HEK293 (cell line): ENCODE measurements at regions not wholly inside any gene's neighbourhood (a gene's known extent, or its start where the extent isn't known, plus 50 kb on each side); places are given as distances from the start of the nearest gene placed in this dataset.

ENCODE experiments used
- CTCF ChIP-seq: fragments of 450-650 bp; formaldehyde crosslinking; IDR thresholded peaks from 2 replicates; pipeline ENCODE4 v1.5.1; 2016; ENCODE audit warnings: missing biosample characterization, missing genetic modification characterization
- HOXA7 ChIP-seq: sonication (generic); formaldehyde crosslinking; IDR thresholded peaks from 2 replicates; pipeline ENCODE4 v1.8.1; 2022; ENCODE audit warnings: missing genetic modification reagents, borderline replicate concordance
- KLF16 ChIP-seq: fragments of 450-650 bp; formaldehyde crosslinking; IDR thresholded peaks from 2 replicates; pipeline ENCODE4 v1.5.1; 2017; ENCODE audit warnings: missing biosample characterization, missing genetic modification characterization
- PATZ1 ChIP-seq: fragments of 450-650 bp; formaldehyde crosslinking; IDR thresholded peaks from 2 replicates; pipeline ENCODE4 v1.5.1; 2016; ENCODE audit warnings: missing biosample characterization, missing genetic modification characterization
- TSHZ1 ChIP-seq: fragments of 450-650 bp; formaldehyde crosslinking; IDR thresholded peaks from 2 replicates; pipeline ENCODE4 v1.5.1; 2016; ENCODE audit warnings: missing biosample characterization, missing genetic modification characterization, borderline replicate concordance
- ZNF530 ChIP-seq: fragments of 450-650 bp; formaldehyde crosslinking; IDR thresholded peaks from 2 replicates; pipeline ENCODE4 v1.5.1; 2016; ENCODE audit warnings: low read depth, missing biosample characterization, missing genetic modification characterization
- ZNF548 ChIP-seq: fragments of 450-650 bp; formaldehyde crosslinking; IDR thresholded peaks from 2 replicates; pipeline ENCODE4 v1.5.1; 2016; ENCODE audit warnings: missing biosample characterization, missing genetic modification characterization
- ZNF624 ChIP-seq: fragments of 450-650 bp; formaldehyde crosslinking; IDR thresholded peaks from 2 replicates; pipeline ENCODE4 v1.5.1; 2017; ENCODE audit warnings: missing biosample characterization, missing genetic modification characterization
- ZNF704 ChIP-seq: fragments of 450-650 bp; formaldehyde crosslinking; IDR thresholded peaks from 2 replicates; pipeline ENCODE4 v1.5.1; 2016; ENCODE audit warnings: missing biosample characterization, missing genetic modification characterization
- ZSCAN4 ChIP-seq: fragments of 450-650 bp; formaldehyde crosslinking; IDR thresholded peaks from 2 replicates; pipeline ENCODE4 v1.5.1; 2017; ENCODE audit warnings: missing biosample characterization, missing genetic modification characterization

GRCh38 chr1:213820362-213821149 lies 167.2 kb upstream of the PROX1 start:
- no peak for TF ChIP-seq ZNF548 (tag by site-specific recombination)
- no peak for TF ChIP-seq CTCF (tag by site-specific recombination)
- TF ChIP-seq TSHZ1: no peak
- TF ChIP-seq ZNF530 (tag by site-specific recombination): no peak
- no peak for TF ChIP-seq KLF16 (tag by site-specific recombination)
- TF ChIP-seq ZSCAN4 (tag by site-specific recombination): no peak
- TF ChIP-seq ZNF624: no peak
- TF ChIP-seq PATZ1 (tag by site-specific recombination): no peak
- TF ChIP-seq HOXA7 (CRISPR knock-in tag): no peak
- TF ChIP-seq ZNF704: no peak
